Activated CD8-positive, alpha-beta memory T cell treated with anti-CD3 and anti-CD28 coated beads, Interleukin-2, amount 10 ng/mL, durations not matched to agents 7 days and 5 days (primary cell): ENCODE measurements at regions not wholly inside any gene's neighbourhood (a gene's known extent, or its start where the extent isn't known, plus 50 kb on each side); places are given as distances from the start of the nearest gene placed in this dataset.

ENCODE experiments used
- ATAC-seq: fragments of 150-1000 bp; cut with Tn5 transposase; one replicate; pipeline ENCODE4 v1.10.0; 2021; ENCODE audit warnings: moderate library complexity
- CTCF ChIA-PET: fragments of 350-600 bp; sonication (Branson Sonifier 250); formaldehyde crosslinking; loops from one replicate; lab custom pipeline; 2021; ENCODE audit warnings: antibody characterized with exemption; lab: Charles Lee
- DNase-seq: peaks from one replicate; pipeline ENCODE4 v3.0.0-alpha.2; 2020
- H3K27ac Mint-ChIP-seq: one replicate; pipeline ENCODE4 v1.8.0; 2021; ENCODE audit warnings: mild to moderate bottlenecking, mixed read lengths
- H3K27me3 Mint-ChIP-seq: one replicate; pipeline ENCODE4 v1.8.0; 2021; ENCODE audit warnings: mixed read lengths
- H3K36me3 Mint-ChIP-seq: one replicate; pipeline ENCODE4 v1.8.0; 2021; ENCODE audit warnings: mild to moderate bottlenecking, mixed read lengths
- H3K4me1 Mint-ChIP-seq: one replicate; pipeline ENCODE4 v1.8.0; 2021; ENCODE audit warnings: mixed read lengths
- H3K4me3 Mint-ChIP-seq: one replicate; pipeline ENCODE4 v1.8.0; 2021; ENCODE audit warnings: mild to moderate bottlenecking, moderate library complexity, mixed read lengths
- H3K9me3 Mint-ChIP-seq: one replicate; pipeline ENCODE4 v1.8.0; 2022; ENCODE audit warnings: low read depth, mixed read lengths

- CTCF ChIA-PET, result no interaction called here
- Mint-ChIP-seq H3K9me3 (no peaks in the 10 kb centered on the region), H3K4me3 (no peak overlapping the region), H3K27me3 (peaks cover 19% of the 10 kb centered on the region), H3K4me1 (no peaks in the 10 kb centered on the region), H3K27ac (no peak overlapping the region), H3K36me3 (no peaks in the 10 kb centered on the region)
- DNase-seq (no peak), ATAC-seq (no peak)
These were observed 161.2 kb upstream of the SMIM23 start for GRCh38 chr5:171624396-171624795.

- Mint-ChIP-seq H3K4me3 (no peak overlapping the region), H3K9me3 (no peaks in the 10 kb centered on the region), H3K4me1 (no peaks in the 10 kb centered on the region), H3K27me3 (peaks cover 28% of the 10 kb centered on the region), H3K27ac (no peak overlapping the region), H3K36me3 (no peaks in the 10 kb centered on the region)
- DNase-seq, result no peak
- no peak for ATAC-seq
- CTCF ChIA-PET, result no interaction called here
These were observed 160.0 kb upstream of the SMIM23 start for GRCh38 chr5:171625646-171626045.

GRCh38 chr5:171627936-171628632, 157.5 kb upstream of the SMIM23 start:
- H3K4me1 Mint-ChIP-seq, result no peaks in the 10 kb centered on the region
- CTCF ChIA-PET, result no interaction called here
- H3K27ac Mint-ChIP-seq, result no peak overlapping the region
- no peaks in the 10 kb centered on the region for H3K36me3 Mint-ChIP-seq
- H3K27me3 Mint-ChIP-seq, result peaks cover 41% of the 10 kb centered on the region
- DNase-seq, result no peak
- ATAC-seq, result no peak
- no peak overlapping the region for H3K4me3 Mint-ChIP-seq
- H3K9me3 Mint-ChIP-seq, result no peaks in the 10 kb centered on the region

GRCh38 chr5:171628633-171628974, 157.0 kb upstream of the SMIM23 start:
- Mint-ChIP-seq H3K9me3 (no peaks in the 10 kb centered on the region), H3K27me3 (peaks cover 46% of the 10 kb centered on the region), H3K4me1 (no peaks in the 10 kb centered on the region), H3K27ac (no peak overlapping the region), H3K36me3 (no peaks in the 10 kb centered on the region), H3K4me3 (no peak overlapping the region)
- ATAC-seq (no peak), DNase-seq (no peak)
- CTCF ChIA-PET, result no interaction called here

- H3K4me3 Mint-ChIP-seq, result no peak overlapping the region
- ATAC-seq (no peak), DNase-seq (no peak)
- H3K36me3 Mint-ChIP-seq, result no peaks in the 10 kb centered on the region
- no peak overlapping the region for H3K27ac Mint-ChIP-seq
- CTCF ChIA-PET, result interaction anchor here (0.6 to 0.9 kb wide), 2 partner anchors 10 to 444 kb away, joined by 3 read pairs; no protein-coding TSS in a partner anchor
- no peaks in the 10 kb centered on the region for H3K4me1 Mint-ChIP-seq
- H3K27me3 Mint-ChIP-seq, result peaks cover 52% of the 10 kb centered on the region
- H3K9me3 Mint-ChIP-seq, result no peaks in the 10 kb centered on the region
These were observed 156.4 kb upstream of the SMIM23 start for GRCh38 chr5:171629221-171629620.

GRCh38 chr5:171629628-171630349, 155.8 kb upstream of the SMIM23 start:
- peaks cover 57% of the 10 kb centered on the region for H3K27me3 Mint-ChIP-seq
- H3K9me3 Mint-ChIP-seq, result no peaks in the 10 kb centered on the region
- H3K36me3 Mint-ChIP-seq, result no peaks in the 10 kb centered on the region
- ATAC-seq (no peak), DNase-seq (no peak)
- no peak overlapping the region for H3K4me3 Mint-ChIP-seq
- CTCF ChIA-PET, result interaction anchor here (0.6 to 0.9 kb wide), 2 partner anchors 10 to 444 kb away, joined by 3 read pairs; no protein-coding TSS in a partner anchor
- H3K27ac Mint-ChIP-seq, result no peak overlapping the region
- H3K4me1 Mint-ChIP-seq, result no peaks in the 10 kb centered on the region

DNA sequence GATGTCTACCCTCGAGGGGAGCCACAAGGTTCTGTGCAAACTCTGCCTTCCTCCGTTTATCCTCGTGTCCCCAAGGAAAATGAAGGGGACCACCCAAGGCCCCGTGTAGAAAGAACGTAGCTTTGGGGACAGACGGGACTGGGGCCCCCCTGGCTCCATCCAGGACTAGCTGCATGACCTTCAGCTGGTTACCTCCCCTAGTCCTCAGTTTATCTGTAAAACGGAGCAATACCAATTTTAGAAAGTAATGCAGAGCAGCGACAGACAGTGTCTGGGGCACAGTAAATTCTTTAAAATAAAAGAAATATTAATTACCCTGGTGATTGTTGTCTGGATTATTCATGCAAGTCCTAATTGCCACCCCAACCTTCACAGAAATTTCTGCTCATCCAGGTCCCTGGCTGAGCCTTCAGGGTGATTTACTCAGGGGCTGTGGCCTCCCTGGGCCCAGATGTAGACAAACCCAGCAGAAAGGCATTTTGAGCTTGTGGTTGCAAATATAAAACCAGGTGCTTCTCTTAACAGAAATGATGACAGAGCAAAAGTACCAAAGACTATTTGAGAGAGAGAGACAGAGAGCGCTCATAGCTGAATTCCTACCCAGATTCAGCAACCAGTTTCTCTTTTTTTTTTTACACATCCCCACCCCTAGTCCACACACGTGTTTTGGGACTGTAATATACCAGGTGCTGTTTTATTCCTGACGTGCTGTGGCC, 155.1 kb upstream of the SMIM23 start:
- no peaks in the 10 kb centered on the region for H3K36me3 Mint-ChIP-seq
- no peaks in the 10 kb centered on the region for H3K9me3 Mint-ChIP-seq
- CTCF ChIA-PET, result interaction anchor here (1.2 kb wide), 1 partner anchor 39 kb away, joined by 3 read pairs; no protein-coding TSS in a partner anchor
- H3K4me1 Mint-ChIP-seq, result no peaks in the 10 kb centered on the region
- ATAC-seq (no peak), DNase-seq (no peak)
- H3K27ac Mint-ChIP-seq, result no peak overlapping the region
- peaks cover 63% of the 10 kb centered on the region for H3K27me3 Mint-ChIP-seq
- no peak overlapping the region for H3K4me3 Mint-ChIP-seq

DNA sequence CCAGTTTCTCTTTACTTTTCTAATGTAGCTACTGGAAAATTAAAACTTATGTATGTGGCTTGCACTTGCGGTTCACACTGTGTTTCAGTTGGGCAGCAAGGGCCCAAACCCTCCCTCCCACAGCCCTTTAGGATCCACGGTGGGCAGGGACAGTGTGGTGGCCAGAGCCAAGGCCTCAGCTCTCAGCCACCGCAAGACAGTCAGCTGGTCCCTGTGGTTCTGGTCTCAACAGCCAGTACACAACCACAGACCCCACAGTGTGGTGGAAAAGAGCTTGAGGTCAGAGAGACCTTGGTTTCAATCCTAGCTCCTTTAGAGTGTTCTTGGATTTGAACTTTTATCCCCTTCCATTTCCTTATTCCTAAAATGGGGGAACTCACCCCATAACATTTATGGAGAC, 153.0 kb upstream of the SMIM23 start:
- ATAC-seq (no peak), DNase-seq (no peak)
- Mint-ChIP-seq H3K4me1 (no peaks in the 10 kb centered on the region), H3K27me3 (peaks cover 60% of the 10 kb centered on the region), H3K9me3 (no peaks in the 10 kb centered on the region), H3K4me3 (no peak overlapping the region), H3K27ac (no peak overlapping the region), H3K36me3 (no peaks in the 10 kb centered on the region)
- CTCF ChIA-PET, result no interaction called here

GRCh38 chr5:171633776-171634470, 151.7 kb upstream of the SMIM23 start:
- ATAC-seq (no peak), DNase-seq (no peak)
- CTCF ChIA-PET, result no interaction called here
- no peak overlapping the region for H3K27ac Mint-ChIP-seq
- peaks cover 55% of the 10 kb centered on the region for H3K27me3 Mint-ChIP-seq
- no peaks in the 10 kb centered on the region for H3K4me1 Mint-ChIP-seq
- H3K4me3 Mint-ChIP-seq, result no peak overlapping the region
- H3K9me3 Mint-ChIP-seq, result no peaks in the 10 kb centered on the region
- no peaks in the 10 kb centered on the region for H3K36me3 Mint-ChIP-seq

- H3K27me3 Mint-ChIP-seq, result peaks cover 49% of the 10 kb centered on the region
- no peaks in the 10 kb centered on the region for H3K36me3 Mint-ChIP-seq
- CTCF ChIA-PET, result no interaction called here
- ATAC-seq (no peak), DNase-seq (no peak)
- no peak overlapping the region for H3K27ac Mint-ChIP-seq
- H3K4me3 Mint-ChIP-seq, result no peak overlapping the region
- H3K4me1 Mint-ChIP-seq, result no peaks in the 10 kb centered on the region
- no peaks in the 10 kb centered on the region for H3K9me3 Mint-ChIP-seq
These were observed 151.1 kb upstream of the SMIM23 start for GRCh38 chr5:171634511-171634910.

DNA sequence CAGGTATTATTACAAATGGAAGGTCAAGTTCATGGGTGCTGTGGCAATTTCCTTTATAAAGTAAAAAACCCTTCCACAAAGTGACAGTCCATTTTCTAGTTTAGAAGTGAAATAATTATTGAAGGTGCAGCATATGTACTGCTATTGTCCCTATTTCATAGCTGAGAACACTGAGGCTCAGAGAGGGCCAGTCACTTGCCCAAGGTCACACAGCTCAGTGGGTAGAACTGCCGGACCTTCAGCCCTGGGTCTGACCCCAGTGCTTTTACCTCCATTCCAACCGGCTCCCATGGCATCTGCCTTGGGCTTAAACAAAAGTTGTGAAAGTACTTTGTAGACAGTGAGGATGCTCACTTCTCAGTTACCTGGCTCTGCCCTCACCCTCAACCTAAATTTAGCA, 150.6 kb upstream of the SMIM23 start:
- H3K4me3 Mint-ChIP-seq, result no peak overlapping the region
- H3K4me1 Mint-ChIP-seq, result no peaks in the 10 kb centered on the region
- H3K9me3 Mint-ChIP-seq, result no peaks in the 10 kb centered on the region
- CTCF ChIA-PET, result no interaction called here
- no peaks in the 10 kb centered on the region for H3K36me3 Mint-ChIP-seq
- peaks cover 50% of the 10 kb centered on the region for H3K27me3 Mint-ChIP-seq
- DNase-seq (no peak), ATAC-seq (no peak)
- no peak overlapping the region for H3K27ac Mint-ChIP-seq

DNA sequence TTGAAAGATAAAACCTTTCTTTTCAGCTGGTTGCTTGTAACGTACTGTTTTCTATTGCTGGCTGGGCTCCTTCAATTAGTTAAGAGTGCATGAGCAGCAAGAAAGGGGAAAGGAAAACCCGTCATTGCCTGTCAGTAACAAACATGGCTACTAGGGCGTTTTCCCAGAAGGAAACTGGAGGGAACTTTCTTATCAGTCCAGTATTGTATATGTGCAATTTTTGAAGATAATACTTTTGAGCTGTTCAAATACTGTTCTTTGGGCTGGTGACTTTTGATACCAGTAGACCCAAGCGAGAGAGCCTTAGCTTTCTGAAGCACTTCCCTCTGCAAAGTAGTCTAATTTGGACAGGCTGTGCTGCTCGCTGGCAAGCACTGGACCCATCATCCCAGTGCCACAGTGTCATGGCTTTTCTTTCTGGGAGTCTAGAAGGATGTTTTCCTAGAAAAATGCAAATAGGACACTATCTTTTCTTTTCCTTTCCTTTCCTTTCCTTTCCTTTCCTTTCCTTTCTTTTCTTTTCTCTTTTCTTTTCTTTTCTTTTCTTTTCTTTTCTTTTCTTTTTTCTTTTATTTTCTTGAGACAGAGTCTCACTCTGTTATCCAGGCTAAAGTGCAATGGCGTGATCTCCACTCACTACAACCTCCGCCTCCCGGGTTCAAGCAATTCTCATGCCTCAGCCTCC, 149.9 kb upstream of the SMIM23 start:
- Mint-ChIP-seq H3K36me3 (no peaks in the 10 kb centered on the region), H3K4me1 (no peaks in the 10 kb centered on the region), H3K27me3 (peaks cover 44% of the 10 kb centered on the region), H3K9me3 (no peaks in the 10 kb centered on the region), H3K27ac (no peak overlapping the region), H3K4me3 (no peak overlapping the region)
- ATAC-seq, result no peak
- no peak for DNase-seq
- CTCF ChIA-PET, result no interaction called here

- no peaks in the 10 kb centered on the region for H3K4me1 Mint-ChIP-seq
- ATAC-seq, result no peak
- no peak overlapping the region for H3K4me3 Mint-ChIP-seq
- CTCF ChIA-PET, result no interaction called here
- no peaks in the 10 kb centered on the region for H3K9me3 Mint-ChIP-seq
- H3K27ac Mint-ChIP-seq, result no peak overlapping the region
- peaks cover 32% of the 10 kb centered on the region for H3K27me3 Mint-ChIP-seq
- DNase-seq, result no peak
- no peaks in the 10 kb centered on the region for H3K36me3 Mint-ChIP-seq
These were observed 147.8 kb upstream of the SMIM23 start for GRCh38 chr5:171637811-171638210.
